H1 (cell line): ENCODE measurements at regions not wholly inside any gene's neighbourhood (a gene's known extent, or its start where the extent isn't known, plus 50 kb on each side); places are given as distances from the start of the nearest gene placed in this dataset.
A peak's percentile ranks its signal among the peaks of the same experiment; 100 is the strongest.

Experiments used
- CTCF ChIA-PET: fragments of 300-600 bp; sonication (Branson Sonifier 250); formaldehyde crosslinking; loops from one replicate; lab custom pipeline; 2021; ENCODE audit not compliant: partially characterized antibody; lab: Charles Lee
- POLR2A ChIA-PET: fragments of 300-600 bp; sonication (Branson Sonifier 250); formaldehyde crosslinking; loops from one replicate; lab custom pipeline; 2021; ENCODE audit warnings: inconsistent platforms; ENCODE audit not compliant: partially characterized antibody; lab: Charles Lee
- DNase-seq, 2 experiments: peaks; one replicate each; pipeline versions ENCODE4 v3.0.0 to v3.0.0-alpha.2; 2010 to 2022; ENCODE audit warnings: low spot score in 2 of 2, low read depth in 1 of 2, mixed read lengths in 1 of 2
- FAIRE-seq: peaks from 2 replicates; lab custom pipeline; 2011; peaks lifted over from hg19 to GRCh38; lab: Jason Lieb, UNC
- H2AFZ ChIP-seq: 2 replicates; pipeline ENCODE4 v1.8.1; 2012; ENCODE audit warnings: low read length, inconsistent platforms
- H2AK5ac ChIP-seq: 2 replicates; pipeline ENCODE4 v1.6.1; 2013; ENCODE audit warnings: low read depth, low read length
- H2BK120ac ChIP-seq: replicated peaks from 2 replicates; pipeline ENCODE3; 2013; ENCODE audit warnings: low read depth, low read length, inconsistent platforms
- H2BK12ac ChIP-seq: 2 replicates; pipeline ENCODE4 v1.6.1; 2013; ENCODE audit warnings: low read depth, low read length
- H2BK15ac ChIP-seq: 2 replicates; pipeline ENCODE4 v1.6.1; 2013; ENCODE audit warnings: low read length
- H2BK20ac ChIP-seq: 2 replicates; pipeline ENCODE4 v1.6.1; 2013; ENCODE audit warnings: low read length
- H2BK5ac ChIP-seq: 2 replicates; pipeline ENCODE4 v1.6.1; 2013; ENCODE audit warnings: low read depth, low read length
- H3K14ac ChIP-seq: 2 replicates; pipeline ENCODE4 v1.6.1; 2013; ENCODE audit warnings: inconsistent platforms; ENCODE audit not compliant: insufficient read length
- H3K18ac ChIP-seq: 2 replicates; pipeline ENCODE4 v1.6.1; 2013; ENCODE audit warnings: low read length; ENCODE audit errors: extremely low read depth
- H3K23ac ChIP-seq: 2 replicates; pipeline ENCODE4 v1.6.1; 2013; ENCODE audit warnings: inconsistent platforms; ENCODE audit not compliant: insufficient read length
- H3K23me2 ChIP-seq: 2 replicates; pipeline ENCODE4 v1.6.1; 2013; ENCODE audit warnings: low read depth, low read length
- H3K27ac ChIP-seq: 2 replicates; pipeline ENCODE4 v1.6.1; 2011; ENCODE audit warnings: low read depth, low read length, inconsistent platforms
- H3K27me3 ChIP-seq, 4 experiments: replicated peaks in 1 of 4; 1 replicate in 1 of 4; 2 replicates in 3 of 4; pipeline versions ENCODE4 v1.6.1 to v1.8.1; 2011 to 2013; ENCODE audit warnings: low read length in 3 of 4, mild to moderate bottlenecking in 3 of 4, inconsistent platforms in 2 of 4, mixed read lengths in 2 of 4, moderate library complexity in 1 of 4; ENCODE audit not compliant: control insufficient read depth in 3 of 4, insufficient read depth in 3 of 4; ENCODE audit errors: extremely low read depth in 1 of 4
- H3K36me3 ChIP-seq, 4 experiments: 2 replicates each; pipeline versions ENCODE4 v1.6.1 to v1.8.1; 2011 to 2013; ENCODE audit warnings: mild to moderate bottlenecking in 4 of 4, low read length in 3 of 4, moderate library complexity in 2 of 4, control low read depth in 1 of 4, inconsistent platforms in 1 of 4; ENCODE audit not compliant: insufficient read depth in 4 of 4, control insufficient read depth in 2 of 4
- H3K4ac ChIP-seq: replicated peaks from 2 replicates; pipeline ENCODE3; 2013; ENCODE audit warnings: low read length, low read depth, mixed read lengths, inconsistent platforms; ENCODE audit not compliant: insufficient read length
- H3K4me1 ChIP-seq, 4 experiments: replicated peaks in 1 of 4; 1 replicate in 1 of 4; 2 replicates in 3 of 4; pipeline versions ENCODE4 v1.6.1 to v1.8.1; 2011 to 2013; ENCODE audit warnings: low read length in 3 of 4, inconsistent platforms in 2 of 4, mixed read lengths in 1 of 4; ENCODE audit not compliant: insufficient read depth in 4 of 4, control insufficient read depth in 3 of 4
- H3K4me2 ChIP-seq, 2 experiments: 2 replicates each; pipeline versions ENCODE4 v1.6.1 to v1.8.1; 2011 to 2013; ENCODE audit warnings: low read depth in 2 of 2, low read length in 2 of 2, control low read depth in 1 of 2, inconsistent platforms in 1 of 2, mild to moderate bottlenecking in 1 of 2; ENCODE audit not compliant: insufficient read depth in 1 of 2
- H3K4me3 ChIP-seq, 4 experiments: fragments of 200-600, 300-600 bp in 1 of 4; sonication (generic), shearing (Covaris generic), sonication (Bioruptor Twin) in 1 of 4; 2 replicates each; pipeline versions ENCODE4 v1.5.1 to v1.8.1; 2011 to 2016; ENCODE audit warnings: low read length in 4 of 4, low read depth in 3 of 4, control low read depth in 2 of 4, inconsistent platforms in 2 of 4, mild to moderate bottlenecking in 2 of 4, mixed read lengths in 1 of 4, moderate library complexity in 1 of 4; ENCODE audit not compliant: insufficient read depth in 2 of 4; ENCODE audit errors: extremely low read depth in 1 of 4
- H3K56ac ChIP-seq: replicated peaks from 2 replicates; pipeline ENCODE3; 2013; ENCODE audit warnings: low read depth, mild to moderate bottlenecking, mixed read lengths, low read length, inconsistent platforms; ENCODE audit not compliant: insufficient read length
- H3K79me1 ChIP-seq: 2 replicates; pipeline ENCODE4 v1.6.1; 2013; ENCODE audit warnings: low read depth, low read length, control low read depth
- H3K79me2 ChIP-seq, 2 experiments: 2 replicates each; pipeline versions ENCODE4 v1.6.1 to v1.8.1; 2012 to 2013; ENCODE audit warnings: low read length in 2 of 2, mild to moderate bottlenecking in 2 of 2, inconsistent platforms in 1 of 2; ENCODE audit not compliant: insufficient read depth in 2 of 2, control insufficient read depth in 1 of 2
- H3K9ac ChIP-seq, 4 experiments: replicated peaks in 1 of 4; 1 replicate in 1 of 4; 2 replicates in 3 of 4; pipeline versions ENCODE4 v1.6.1 to v1.8.1; 2011 to 2013; ENCODE audit warnings: low read depth in 3 of 4, low read length in 3 of 4, control low read depth in 2 of 4, mild to moderate bottlenecking in 2 of 4, moderate library complexity in 2 of 4, inconsistent platforms in 1 of 4; ENCODE audit errors: extremely low read depth in 1 of 4
- H3K9me3 ChIP-seq, 2 experiments: 2 replicates each; pipeline versions ENCODE4 v1.6.1 to v1.8.1; 2012 to 2013; ENCODE audit warnings: mild to moderate bottlenecking in 2 of 2, moderate library complexity in 2 of 2, control low read depth in 1 of 2, inconsistent platforms in 1 of 2, low read depth in 1 of 2, low read length in 1 of 2, mixed read lengths in 1 of 2; ENCODE audit not compliant: insufficient read depth in 2 of 2
- H4K20me1 ChIP-seq, 2 experiments: replicated peaks in 1 of 2; 2 replicates each; pipeline versions ENCODE3 to v1.8.1; 2011 to 2013; ENCODE audit warnings: inconsistent platforms in 2 of 2, low read length in 2 of 2, mild to moderate bottlenecking in 1 of 2; ENCODE audit not compliant: insufficient read depth in 2 of 2, control insufficient read depth in 1 of 2
- H4K5ac ChIP-seq: 2 replicates; pipeline ENCODE4 v1.6.1; 2013; ENCODE audit warnings: low read length, low read depth, mixed read lengths, inconsistent platforms; ENCODE audit not compliant: insufficient read length
- H4K8ac ChIP-seq: 2 replicates; pipeline ENCODE4 v1.8.0; 2013; ENCODE audit warnings: mild to moderate bottlenecking, moderate library complexity, low read length, inconsistent platforms; ENCODE audit not compliant: insufficient read depth; ENCODE audit errors: extremely low read depth
- H4K91ac ChIP-seq: replicated peaks from 2 replicates; pipeline ENCODE3; 2013; ENCODE audit warnings: low read length, mixed read lengths, inconsistent platforms; ENCODE audit not compliant: insufficient read length
- BCL11A ChIP-seq, 2 experiments: IDR thresholded peaks; one replicate each; pipeline ENCODE4 v1.6.1; 2011; ENCODE audit warnings: low read depth in 2 of 2, low read length in 2 of 2, mild to moderate bottlenecking in 2 of 2
- CEBPB ChIP-seq: IDR thresholded peaks from 2 replicates; pipeline ENCODE4 v1.6.1; 2012; ENCODE audit warnings: low read depth, low read length
- EZH2 ChIP-seq: fragments of 200-600 bp; sonication (generic); IDR thresholded peaks from 2 replicates; pipeline ENCODE4 v1.7.1; 2012; ENCODE audit warnings: low read depth, mild to moderate bottlenecking, moderate library complexity, low read length, inconsistent platforms; ENCODE audit not compliant: severe bottlenecking
- HDAC6 ChIP-seq: IDR thresholded peaks from one replicate; pipeline ENCODE4 v1.7.1; 2012; ENCODE audit warnings: low read depth, mild to moderate bottlenecking, inconsistent platforms, low read length, moderate library complexity
- JUN ChIP-seq: IDR thresholded peaks from 2 replicates; pipeline ENCODE4 v1.6.1; 2011; ENCODE audit warnings: low read depth, mild to moderate bottlenecking, improper control_type of control experiment, low read length
- PHF8 ChIP-seq: fragments of 200-600 bp; sonication (generic); conservative IDR thresholded peaks from 2 replicates; pipeline ENCODE4 v1.7.1; 2012; ENCODE audit warnings: low read depth, mild to moderate bottlenecking, inconsistent platforms, low read length, moderate library complexity
- RAD21 ChIP-seq, 2 experiments: IDR thresholded peaks in 1 of 2; conservative IDR thresholded peaks in 1 of 2; 2 replicates each; pipeline ENCODE4 v1.6.1; 2011; ENCODE audit warnings: low read depth in 2 of 2, low read length in 2 of 2, improper control_type of control experiment in 1 of 2, inconsistent platforms in 1 of 2, mild to moderate bottlenecking in 1 of 2, moderate library complexity in 1 of 2
- RNF2 ChIP-seq: fragments of 200-900, 300-1000 bp; sonication (generic); IDR thresholded peaks from 2 replicates; pipeline ENCODE4 v1.7.1; 2016; ENCODE audit warnings: borderline replicate concordance, low read depth, mild to moderate bottlenecking, antibody characterized with exemption, low read length; ENCODE audit not compliant: poor library complexity, severe bottlenecking; ENCODE audit errors: missing control alignments
- RXRA ChIP-seq: IDR thresholded peaks from 2 replicates; pipeline ENCODE4 v1.6.1; 2011; ENCODE audit warnings: low read depth, mild to moderate bottlenecking, low read length, moderate library complexity; ENCODE audit not compliant: insufficient read depth
- WGBS, 2 experiments: shearing (Covaris generic) in 1 of 2; methylation state at CpG; one replicate each; pipeline versions ENCODE4 v1.1.6 to v1.1.7; 2013 to 2015; ENCODE audit warnings: low lambda C conversion rate in 2 of 2, mixed read lengths in 2 of 2, inconsistent platforms in 1 of 2, low coverage in 1 of 2, missing lambda C conversion rate in 1 of 2; ENCODE audit not compliant: insufficient replicate concordance in 2 of 2, insufficient coverage in 1 of 2, insufficient read length in 1 of 2; ENCODE audit errors: extremely low coverage in 1 of 2, missing lambda C conversion rate in 1 of 2; 5-methylcytosine and 5-hydroxymethylcytosine counted together
- TF ChIP-seq, protein P1 (sequence below), 3 experiments: IDR thresholded peaks; 1 replicate in 2 of 3; 2 replicates in 1 of 3; pipeline versions ENCODE4 v1.5.1 to v1.6.1; 2011; ENCODE audit warnings: low read length in 3 of 3, mild to moderate bottlenecking in 3 of 3, inconsistent platforms in 2 of 3, low read depth in 1 of 3, moderate library complexity in 1 of 3; ENCODE audit not compliant: insufficient read depth in 1 of 3; ENCODE audit errors: control extremely low read depth in 1 of 3

DNA sequence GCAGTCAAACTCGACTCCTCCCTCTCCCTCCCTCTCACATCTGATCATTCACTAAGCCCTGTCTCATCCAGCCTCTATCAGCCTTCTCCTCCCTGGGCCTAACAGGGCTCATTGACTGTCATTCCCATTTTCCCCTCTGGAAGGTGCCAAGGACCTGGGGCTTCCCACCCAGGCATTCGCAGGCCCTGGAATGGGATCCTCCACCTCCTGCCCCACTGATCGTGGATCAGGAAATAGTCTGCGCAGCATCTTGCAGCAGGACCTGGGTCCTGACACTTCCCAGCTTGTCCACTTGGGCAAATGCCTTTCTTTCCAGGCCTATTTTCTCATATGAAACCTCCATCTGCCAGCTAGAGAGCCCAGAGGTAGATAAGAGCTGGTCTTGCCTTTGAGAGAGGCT, 71.2 kb upstream of the ZC3H12A start:
- no peak overlapping the region for H3K27ac ChIP-seq
- no peak overlapping the region for H2AFZ ChIP-seq
- H4K8ac ChIP-seq = no peak overlapping the region
- ChIA-PET POLR2A (interaction anchor here (0.5 kb wide), 1 partner anchor 40 kb away, joined by 3 read pairs; no protein-coding TSS in a partner anchor), CTCF (interaction anchor here (0.6 to 1.9 kb wide), 5 partner anchors 10 to 58 kb away, joined by 3 to 8 read pairs (median 5); no protein-coding TSS in a partner anchor)
- FAIRE-seq = no peak
- H3K79me1 ChIP-seq = no peaks in the 10 kb centered on the region; the same call in 1 of the 2 replicates
- no peak overlapping the region for H3K4me3 ChIP-seq
- H3K27me3 ChIP-seq = no peaks in the 10 kb centered on the region
- no peak overlapping the region for H3K18ac ChIP-seq
- H3K79me2 ChIP-seq = no peaks in the 10 kb centered on the region
- H2BK120ac ChIP-seq = no peak overlapping the region
- H2BK20ac ChIP-seq = no peak overlapping the region; the same call in 1 of the 2 replicates
- no peak overlapping the region for H2AK5ac ChIP-seq
- H3K23ac ChIP-seq = no peak overlapping the region
- no peak overlapping the region for H3K14ac ChIP-seq
- no peak overlapping the region for H4K5ac ChIP-seq
- H2BK5ac ChIP-seq = no peak overlapping the region
- H3K36me3 ChIP-seq = no peaks in the 10 kb centered on the region
- H3K4ac ChIP-seq = no peak overlapping the region
- no peaks in the 10 kb centered on the region for H3K9me3 ChIP-seq
- H3K23me2 ChIP-seq = no peaks in the 10 kb centered on the region
- peak; percentile 8 to 42; a peak in 3 of 4 replicates for TF ChIP-seq RAD21 (IDR thresholded peaks at IDR 0.05 in 1 of 2, conservative IDR thresholded peaks at IDR 0.05 in 1 of 2; ENCODE audit: low read depth in 2 of 2, low read length in 2 of 2)
- no peak for TF ChIP-seq BCL11A (IDR thresholded peaks at IDR 0.05; ENCODE audit: low read depth in 2 of 2, low read length in 2 of 2)
- no peak for TF ChIP-seq RNF2
- no peak for TF ChIP-seq EZH2
- TF ChIP-seq, protein P1, sequence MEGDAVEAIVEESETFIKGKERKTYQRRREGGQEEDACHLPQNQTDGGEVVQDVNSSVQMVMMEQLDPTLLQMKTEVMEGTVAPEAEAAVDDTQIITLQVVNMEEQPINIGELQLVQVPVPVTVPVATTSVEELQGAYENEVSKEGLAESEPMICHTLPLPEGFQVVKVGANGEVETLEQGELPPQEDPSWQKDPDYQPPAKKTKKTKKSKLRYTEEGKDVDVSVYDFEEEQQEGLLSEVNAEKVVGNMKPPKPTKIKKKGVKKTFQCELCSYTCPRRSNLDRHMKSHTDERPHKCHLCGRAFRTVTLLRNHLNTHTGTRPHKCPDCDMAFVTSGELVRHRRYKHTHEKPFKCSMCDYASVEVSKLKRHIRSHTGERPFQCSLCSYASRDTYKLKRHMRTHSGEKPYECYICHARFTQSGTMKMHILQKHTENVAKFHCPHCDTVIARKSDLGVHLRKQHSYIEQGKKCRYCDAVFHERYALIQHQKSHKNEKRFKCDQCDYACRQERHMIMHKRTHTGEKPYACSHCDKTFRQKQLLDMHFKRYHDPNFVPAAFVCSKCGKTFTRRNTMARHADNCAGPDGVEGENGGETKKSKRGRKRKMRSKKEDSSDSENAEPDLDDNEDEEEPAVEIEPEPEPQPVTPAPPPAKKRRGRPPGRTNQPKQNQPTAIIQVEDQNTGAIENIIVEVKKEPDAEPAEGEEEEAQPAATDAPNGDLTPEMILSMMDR (IDR thresholded peaks at IDR 0.05; ENCODE audit: control extremely low read depth in 1 of 3, insufficient read depth in 1 of 3, low read depth in 1 of 3, low read length in 3 of 3) = peak in 2 of 3 experiments; percentile 15 to 17; a peak in 2 of 4 replicates
- TF ChIP-seq CEBPB = no peak
- no peak for TF ChIP-seq PHF8
- no peak for TF ChIP-seq RXRA
- TF ChIP-seq HDAC6 = no peak
- TF ChIP-seq JUN = no peak
- 86% methylated on average over 4 of the region's 4 CpGs; no CpG with 5 or more reads in 1 of the 2 experiments for WGBS, 2 experiments
- H2BK15ac ChIP-seq = no peak overlapping the region
- H3K4me2 ChIP-seq = no peak overlapping the region
- no peak overlapping the region for H2BK12ac ChIP-seq
- no peak overlapping the region for H3K56ac ChIP-seq
- no peaks in the 10 kb centered on the region for H3K4me1 ChIP-seq
- no peaks in the 10 kb centered on the region for H4K20me1 ChIP-seq
- no peak overlapping the region for H3K9ac ChIP-seq
- DNase-seq = no peak
- no peak overlapping the region for H4K91ac ChIP-seq
